ENCODE measurements at regions not wholly inside any gene's neighbourhood (a gene's known extent, or its start where the extent isn't known, plus 50 kb on each side); places are given as distances from the start of the nearest gene placed in this dataset.
"Not testable (repeated sequence)": the region's sequence is repeated elsewhere in the genome, so short reads cannot be mapped to it uniquely, and the experiment has no call there.

DNA sequence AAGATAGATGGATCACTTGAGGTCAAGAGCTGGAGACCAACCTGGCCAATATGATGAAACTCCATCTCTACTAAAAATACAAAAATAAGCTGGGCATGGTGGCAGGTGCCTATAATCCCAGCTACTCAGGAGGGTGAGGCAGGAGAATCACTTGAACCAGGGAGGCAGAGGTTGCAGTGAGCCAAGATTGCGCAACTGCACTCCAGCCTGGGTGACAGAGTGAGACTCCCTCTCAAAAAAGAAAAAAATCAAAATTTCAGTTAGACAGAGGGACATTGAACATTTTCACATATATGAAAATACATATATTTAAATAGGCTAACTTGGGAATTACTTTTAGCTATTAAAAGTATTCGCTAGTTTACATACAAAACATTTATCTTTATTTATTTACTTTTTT is 293.6 kb upstream of the KCNH7 start:
- TF ChIP-seq HEYL (CRISPR knock-in tag; IDR thresholded peaks at IDR 0.05); RAD21 (conservative IDR thresholded peaks at IDR 0.05 in 1 of 2, IDR thresholded peaks at IDR 0.05 in 1 of 2); POLR2A (IDR thresholded peaks at IDR 0.05; ENCODE audit: low read length); CTCF (IDR thresholded peaks at IDR 0.05); ELK1 (IDR thresholded peaks at IDR 0.05; ENCODE audit: low read depth, low read length); MYC (IDR thresholded peaks at IDR 0.05; ENCODE audit: borderline replicate concordance, low read length): not testable (repeated sequence)
- TF ChIP-seq, protein P1, sequence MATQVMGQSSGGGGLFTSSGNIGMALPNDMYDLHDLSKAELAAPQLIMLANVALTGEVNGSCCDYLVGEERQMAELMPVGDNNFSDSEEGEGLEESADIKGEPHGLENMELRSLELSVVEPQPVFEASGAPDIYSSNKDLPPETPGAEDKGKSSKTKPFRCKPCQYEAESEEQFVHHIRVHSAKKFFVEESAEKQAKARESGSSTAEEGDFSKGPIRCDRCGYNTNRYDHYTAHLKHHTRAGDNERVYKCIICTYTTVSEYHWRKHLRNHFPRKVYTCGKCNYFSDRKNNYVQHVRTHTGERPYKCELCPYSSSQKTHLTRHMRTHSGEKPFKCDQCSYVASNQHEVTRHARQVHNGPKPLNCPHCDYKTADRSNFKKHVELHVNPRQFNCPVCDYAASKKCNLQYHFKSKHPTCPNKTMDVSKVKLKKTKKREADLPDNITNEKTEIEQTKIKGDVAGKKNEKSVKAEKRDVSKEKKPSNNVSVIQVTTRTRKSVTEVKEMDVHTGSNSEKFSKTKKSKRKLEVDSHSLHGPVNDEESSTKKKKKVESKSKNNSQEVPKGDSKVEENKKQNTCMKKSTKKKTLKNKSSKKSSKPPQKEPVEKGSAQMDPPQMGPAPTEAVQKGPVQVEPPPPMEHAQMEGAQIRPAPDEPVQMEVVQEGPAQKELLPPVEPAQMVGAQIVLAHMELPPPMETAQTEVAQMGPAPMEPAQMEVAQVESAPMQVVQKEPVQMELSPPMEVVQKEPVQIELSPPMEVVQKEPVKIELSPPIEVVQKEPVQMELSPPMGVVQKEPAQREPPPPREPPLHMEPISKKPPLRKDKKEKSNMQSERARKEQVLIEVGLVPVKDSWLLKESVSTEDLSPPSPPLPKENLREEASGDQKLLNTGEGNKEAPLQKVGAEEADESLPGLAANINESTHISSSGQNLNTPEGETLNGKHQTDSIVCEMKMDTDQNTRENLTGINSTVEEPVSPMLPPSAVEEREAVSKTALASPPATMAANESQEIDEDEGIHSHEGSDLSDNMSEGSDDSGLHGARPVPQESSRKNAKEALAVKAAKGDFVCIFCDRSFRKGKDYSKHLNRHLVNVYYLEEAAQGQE (IDR thresholded peaks at IDR 0.05) = not testable (repeated sequence)

Data from A549 (cell line).